HEK293 (cell line): ENCODE measurements at regions not wholly inside any gene's neighbourhood (a gene's known extent, or its start where the extent isn't known, plus 50 kb on each side); places are given as distances from the start of the nearest gene placed in this dataset.

Experiments used
- CTCF ChIA-PET: fragments of 350-600 bp; formaldehyde crosslinking; extraction: SDS; loops from one replicate; lab custom pipeline; 2021; ENCODE audit warnings: antibody characterized with exemption; lab: Yijun Ruan, JAX
- POLR2A ChIA-PET: fragments of 300-600 bp; formaldehyde crosslinking; extraction: SDS; loops from one replicate; lab custom pipeline; 2020; ENCODE audit warnings: antibody characterized with exemption, inconsistent platforms; lab: Yijun Ruan, JAX
- H3K27ac ChIP-seq: fragments of 200-500 bp; sonication (Bioruptor generic); 2 replicates; pipeline ENCODE4 v1.5.1; 2014; ENCODE audit warnings: low read depth, low read length, control low read depth, inconsistent platforms; ENCODE audit errors: extremely low read depth
- H3K36me3 ChIP-seq, 2 experiments: fragments of 200-500 bp in 1 of 2; sonication (Bioruptor generic) in 1 of 2; 1 replicate in 1 of 2; 2 replicates in 1 of 2; pipeline ENCODE4 v1.5.1; 2014 to 2017; ENCODE audit warnings: inconsistent platforms in 2 of 2, low read length in 2 of 2; ENCODE audit not compliant: control insufficient read depth in 2 of 2, insufficient read depth in 1 of 2
- H3K4me1 ChIP-seq: fragments of 200-500 bp; sonication (Bioruptor generic); 2 replicates; pipeline ENCODE4 v1.5.1; 2014; ENCODE audit warnings: mild to moderate bottlenecking, low read length, inconsistent platforms; ENCODE audit not compliant: control insufficient read depth, insufficient read depth
- H3K4me3 ChIP-seq: 2 replicates; pipeline ENCODE4 v1.5.1; 2011; ENCODE audit warnings: low read depth, mild to moderate bottlenecking, control low read depth, low read length, moderate library complexity
- H3K9me3 ChIP-seq: fragments of 200-500 bp; sonication (Bioruptor generic); 2 replicates; pipeline ENCODE4 v1.5.1; 2014; ENCODE audit warnings: low read depth, low read length, inconsistent platforms; ENCODE audit not compliant: control insufficient read depth, insufficient read depth
- BCL6B ChIP-seq: fragments of 450-650 bp; formaldehyde crosslinking; IDR thresholded peaks from 2 replicates; pipeline ENCODE4 v1.5.1; 2017; ENCODE audit warnings: missing biosample characterization, missing genetic modification characterization
- IKZF3 ChIP-seq: fragments of 450-650 bp; IDR thresholded peaks from 2 replicates; pipeline ENCODE4 v1.5.0; 2018; ENCODE audit warnings: missing biosample characterization, mild to moderate bottlenecking, missing genetic modification characterization, moderate library complexity
- MYNN ChIP-seq: fragments of 450-650 bp; formaldehyde crosslinking; IDR thresholded peaks from 2 replicates; pipeline ENCODE4 v1.5.1; 2016; ENCODE audit warnings: missing biosample characterization, missing genetic modification characterization, borderline replicate concordance
- SALL2 ChIP-seq: fragments of 450-650 bp; formaldehyde crosslinking; IDR thresholded peaks from 2 replicates; pipeline ENCODE4 v1.5.0; 2017; ENCODE audit warnings: missing biosample characterization, mild to moderate bottlenecking, missing genetic modification characterization, borderline replicate concordance
- WT1 ChIP-seq: fragments of 450-650 bp; formaldehyde crosslinking; IDR thresholded peaks from 2 replicates; pipeline ENCODE4 v1.5.1; 2016; ENCODE audit warnings: missing biosample characterization, missing genetic modification characterization
- ZBTB7A ChIP-seq: fragments of 450-650 bp; formaldehyde crosslinking; IDR thresholded peaks from 2 replicates; pipeline ENCODE4 v1.5.1; 2016; ENCODE audit warnings: low read depth, missing biosample characterization, missing genetic modification characterization
- ZEB2 ChIP-seq: fragments of 450-650 bp; formaldehyde crosslinking; IDR thresholded peaks from 2 replicates; pipeline ENCODE4 v1.5.1; 2016; ENCODE audit warnings: missing biosample characterization, missing genetic modification characterization
- ZNF155 ChIP-seq: fragments of 450-650 bp; formaldehyde crosslinking; IDR thresholded peaks from 2 replicates; pipeline ENCODE4 v1.5.1; 2016; ENCODE audit warnings: missing biosample characterization, missing genetic modification characterization
- ZNF280C ChIP-seq: fragments of 450-650 bp; formaldehyde crosslinking; IDR thresholded peaks from 2 replicates; pipeline ENCODE4 v1.5.1; 2016; ENCODE audit warnings: missing biosample characterization, missing genetic modification characterization
- ZNF473 ChIP-seq: fragments of 450-650 bp; formaldehyde crosslinking; IDR thresholded peaks from 2 replicates; pipeline ENCODE4 v1.5.1; 2017; ENCODE audit warnings: missing biosample characterization, missing genetic modification characterization
- ZNF580 ChIP-seq: fragments of 450-650 bp; formaldehyde crosslinking; IDR thresholded peaks from 2 replicates; pipeline ENCODE4 v1.5.1; 2016; ENCODE audit warnings: missing biosample characterization, missing genetic modification characterization
- ZNF610 ChIP-seq: fragments of 450-650 bp; formaldehyde crosslinking; IDR thresholded peaks from 2 replicates; pipeline ENCODE4 v1.5.1; 2016; ENCODE audit warnings: missing biosample characterization, missing genetic modification characterization, borderline replicate concordance
- ZNF624 ChIP-seq: fragments of 450-650 bp; formaldehyde crosslinking; IDR thresholded peaks from 2 replicates; pipeline ENCODE4 v1.5.1; 2017; ENCODE audit warnings: missing biosample characterization, missing genetic modification characterization
- ZNF670 ChIP-seq: fragments of 450-650 bp; formaldehyde crosslinking; IDR thresholded peaks from 2 replicates; pipeline ENCODE4 v1.5.1; 2016; ENCODE audit warnings: missing biosample characterization, missing genetic modification characterization, low read depth
- ZNF701 ChIP-seq: fragments of 450-650 bp; formaldehyde crosslinking; IDR thresholded peaks from 2 replicates; pipeline ENCODE4 v1.5.1; 2016; ENCODE audit warnings: missing biosample characterization, missing genetic modification characterization
- ZNF777 ChIP-seq: fragments of 450-650 bp; formaldehyde crosslinking; IDR thresholded peaks from 2 replicates; pipeline ENCODE4 v1.5.1; 2017; ENCODE audit warnings: missing biosample characterization, missing genetic modification characterization, borderline replicate concordance
- ZNF830 ChIP-seq: fragments of 450-650 bp; IDR thresholded peaks from 2 replicates; pipeline ENCODE4 v1.5.0; 2018; ENCODE audit warnings: missing biosample characterization, missing genetic modification characterization, low read depth, mild to moderate bottlenecking, moderate library complexity
- ZSCAN23 ChIP-seq: fragments of 450-650 bp; formaldehyde crosslinking; IDR thresholded peaks from 2 replicates; pipeline ENCODE4 v1.5.1; 2016; ENCODE audit warnings: missing biosample characterization, missing genetic modification characterization

GRCh38 chr2:207448006-207448405, 81.8 kb upstream of the CREB1 start (continued):
- TF ChIP-seq MYNN (tag by site-specific recombination): no peak

GRCh38 chr2:207449642-207450165, 80.1 kb upstream of the CREB1 start:
- Histone ChIP-seq H3K4me1 (no peaks in the 10 kb centered on the region), H3K4me3 (no peak overlapping the region), H3K27ac (no peak overlapping the region), H3K36me3 (no peaks in the 10 kb centered on the region), H3K9me3 (no peaks in the 10 kb centered on the region)
- POLR2A ChIA-PET: no interaction called here
- CTCF ChIA-PET: no interaction called here
- no peak for TF ChIP-seq ZNF624 (tag by site-specific recombination)
- TF ChIP-seq ZBTB7A (tag by site-specific recombination): no peak
- TF ChIP-seq ZNF701 (tag by site-specific recombination): no peak
- no peak for TF ChIP-seq IKZF3 (tag by site-specific recombination)
- TF ChIP-seq, all 188 proteins: peak for 0

- no peak for TF ChIP-seq ZNF155
- TF ChIP-seq ZNF580 (tag by site-specific recombination): no peak
- TF ChIP-seq ZNF610: no peak
- no peak for TF ChIP-seq ZSCAN23 (tag by site-specific recombination)
- TF ChIP-seq SALL2 (tag by site-specific recombination): no peak
- TF ChIP-seq ZNF777 (tag by site-specific recombination): no peak
- TF ChIP-seq BCL6B (tag by site-specific recombination): no peak
- no peak for TF ChIP-seq ZNF670 (tag by site-specific recombination)
- no peak for TF ChIP-seq WT1 (tag by site-specific recombination)
- TF ChIP-seq ZNF280C (tag by site-specific recombination): no peak
- TF ChIP-seq ZNF830 (tag by site-specific recombination): no peak
- TF ChIP-seq, all 188 proteins: peak for 0
- POLR2A ChIA-PET: no interaction called here
- Histone ChIP-seq H3K27ac (no peak overlapping the region), H3K9me3 (no peaks in the 10 kb centered on the region), H3K36me3 (no peaks in the 10 kb centered on the region), H3K4me1 (no peaks in the 10 kb centered on the region), H3K4me3 (no peak overlapping the region)
- CTCF ChIA-PET: no interaction called here
These were observed 79.6 kb upstream of the CREB1 start for GRCh38 chr2:207450186-207450585.

GRCh38 chr2:207458582-207458981, 71.2 kb upstream of the CREB1 start:
- no peaks in the 10 kb centered on the region for H3K36me3 ChIP-seq
- no peak overlapping the region for H3K27ac ChIP-seq
- TF ChIP-seq ZEB2 (no peak), ZNF473 (no peak)
- no peak overlapping the region for H3K4me3 ChIP-seq
- CTCF ChIA-PET: interaction anchor here (4.3 kb wide), 1 partner anchor 14 kb away, joined by 14 read pairs; no protein-coding TSS in a partner anchor
- H3K9me3 ChIP-seq: no peaks in the 10 kb centered on the region
- POLR2A ChIA-PET: no interaction called here
- no peaks in the 10 kb centered on the region for H3K4me1 ChIP-seq
